GM12878 (cell line): ENCODE measurements at regions not wholly inside any gene's neighbourhood (a gene's known extent, or its start where the extent isn't known, plus 50 kb on each side); places are given as distances from the start of the nearest gene placed in this dataset.

ENCODE experiments used
- CHD4 ChIP-seq: fragments of 200-600 bp; sonication (generic); IDR thresholded peaks from 2 replicates; pipeline ENCODE4 v1.6.1; 2016; ENCODE audit warnings: mild to moderate bottlenecking
- CREM ChIP-seq: IDR thresholded peaks from 2 replicates; pipeline ENCODE4 v1.6.1; 2014; ENCODE audit warnings: antibody characterized with exemption, low read depth
- EZH2 ChIP-seq: IDR thresholded peaks from 2 replicates; pipeline ENCODE4 v1.6.1; 2012; ENCODE audit warnings: low read depth, mild to moderate bottlenecking, control low read depth, inconsistent platforms, low read length, borderline replicate concordance; ENCODE audit not compliant: control insufficient read depth
- HDAC6 ChIP-seq: fragments of 200-600 bp; sonication (generic); IDR thresholded peaks from one replicate; pipeline ENCODE4 v1.8.0; 2017; ENCODE audit warnings: antibody characterized with exemption; ENCODE audit not compliant: unreplicated experiment
- NR2C2 ChIP-seq: IDR thresholded peaks from 2 replicates; pipeline ENCODE4 v1.6.1; 2011; ENCODE audit warnings: borderline replicate concordance, low read depth; ENCODE audit not compliant: control insufficient read depth, insufficient read length
- POLR2A ChIP-seq: IDR thresholded peaks from 2 replicates; pipeline ENCODE4 v1.6.1; 2011; ENCODE audit warnings: low read depth, mild to moderate bottlenecking, low read length
- POLR2AphosphoS2 ChIP-seq: IDR thresholded peaks from 2 replicates; pipeline ENCODE4 v1.6.1; 2011; ENCODE audit warnings: low read depth, mild to moderate bottlenecking, low read length, improper control_type of control experiment, moderate library complexity
- POLR2AphosphoS5 ChIP-seq: IDR thresholded peaks from 2 replicates; pipeline ENCODE4 v1.6.1; 2011; ENCODE audit warnings: mild to moderate bottlenecking, low read length, inconsistent platforms
- POU2F2 ChIP-seq: IDR thresholded peaks from 3 replicates; pipeline ENCODE4 v1.6.1; 2011; ENCODE audit warnings: low read depth, mild to moderate bottlenecking, low read length, borderline replicate concordance
- RUNX3 ChIP-seq: IDR thresholded peaks from 2 replicates; pipeline ENCODE4 v1.6.1; 2012; ENCODE audit warnings: low read length, inconsistent platforms
- SMAD1 ChIP-seq: fragments of 450-650 bp; IDR thresholded peaks from 2 replicates; pipeline ENCODE4 v1.6.1; 2018; ENCODE audit warnings: mild to moderate bottlenecking, low read depth; ENCODE audit not compliant: partially characterized antibody
- YBX1 ChIP-seq: fragments of 450-650 bp; IDR thresholded peaks from 2 replicates; pipeline ENCODE4 v1.6.1; 2016; ENCODE audit warnings: antibody characterized with exemption
- TF ChIP-seq, protein P1 (sequence below), 3 experiments: IDR thresholded peaks in 2 of 3; conservative IDR thresholded peaks in 1 of 3; 2 replicates each; pipeline ENCODE4 v1.5.1; 2011; ENCODE audit warnings: low read depth in 3 of 3, low read length in 3 of 3, mild to moderate bottlenecking in 3 of 3, control low read depth in 2 of 3, moderate library complexity in 2 of 3, inconsistent platforms in 1 of 3, mixed read lengths in 1 of 3; ENCODE audit not compliant: control insufficient read depth in 2 of 3, insufficient read depth in 1 of 3; ENCODE audit errors: extremely low read depth in 1 of 3
- TF ChIP-seq, protein P2 (sequence below): IDR thresholded peaks from 2 replicates; pipeline ENCODE4 v1.6.1; 2011; ENCODE audit warnings: borderline replicate concordance, low read depth, mild to moderate bottlenecking, moderate library complexity, low read length; ENCODE audit not compliant: insufficient read depth, poor library complexity, severe bottlenecking

DNA sequence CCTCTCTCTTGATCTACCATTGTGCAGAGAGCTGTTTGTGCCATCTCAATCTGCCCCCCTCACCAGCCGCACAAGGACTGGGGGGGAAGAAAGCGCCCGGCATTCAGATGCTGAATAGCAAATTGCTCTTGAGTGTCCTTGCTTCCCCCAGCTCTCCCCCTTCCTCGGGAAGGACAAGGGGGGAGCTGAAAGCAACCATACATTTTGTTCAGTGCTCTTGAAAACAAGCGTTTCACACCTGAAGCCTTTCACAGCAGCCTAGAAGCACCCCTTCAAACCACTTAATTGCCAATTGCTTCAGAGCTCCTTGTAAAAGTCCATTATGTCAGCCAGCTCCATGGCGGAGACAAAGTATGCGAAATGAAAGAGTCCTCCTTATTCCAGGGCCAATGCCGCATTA is 540.1 kb downstream of the NR2F2 start:
- TF ChIP-seq YBX1 (no peak), POLR2A (no peak), EZH2 (no peak), NR2C2 (no peak), POLR2AphosphoS5 (no peak), RUNX3 (no peak), SMAD1 (no peak), HDAC6 (no peak), POU2F2 (no peak), POLR2AphosphoS2 (no peak), CREM (no peak), CHD4 (no peak)
- TF ChIP-seq, protein P1, sequence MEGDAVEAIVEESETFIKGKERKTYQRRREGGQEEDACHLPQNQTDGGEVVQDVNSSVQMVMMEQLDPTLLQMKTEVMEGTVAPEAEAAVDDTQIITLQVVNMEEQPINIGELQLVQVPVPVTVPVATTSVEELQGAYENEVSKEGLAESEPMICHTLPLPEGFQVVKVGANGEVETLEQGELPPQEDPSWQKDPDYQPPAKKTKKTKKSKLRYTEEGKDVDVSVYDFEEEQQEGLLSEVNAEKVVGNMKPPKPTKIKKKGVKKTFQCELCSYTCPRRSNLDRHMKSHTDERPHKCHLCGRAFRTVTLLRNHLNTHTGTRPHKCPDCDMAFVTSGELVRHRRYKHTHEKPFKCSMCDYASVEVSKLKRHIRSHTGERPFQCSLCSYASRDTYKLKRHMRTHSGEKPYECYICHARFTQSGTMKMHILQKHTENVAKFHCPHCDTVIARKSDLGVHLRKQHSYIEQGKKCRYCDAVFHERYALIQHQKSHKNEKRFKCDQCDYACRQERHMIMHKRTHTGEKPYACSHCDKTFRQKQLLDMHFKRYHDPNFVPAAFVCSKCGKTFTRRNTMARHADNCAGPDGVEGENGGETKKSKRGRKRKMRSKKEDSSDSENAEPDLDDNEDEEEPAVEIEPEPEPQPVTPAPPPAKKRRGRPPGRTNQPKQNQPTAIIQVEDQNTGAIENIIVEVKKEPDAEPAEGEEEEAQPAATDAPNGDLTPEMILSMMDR (IDR thresholded peaks at IDR 0.05 in 2 of 3, conservative IDR thresholded peaks at IDR 0.05 in 1 of 3; ENCODE audit: control insufficient read depth in 2 of 3, extremely low read depth in 1 of 3, insufficient read depth in 1 of 3, low read depth in 3 of 3, low read length in 3 of 3): no peak
- TF ChIP-seq, protein P2, sequence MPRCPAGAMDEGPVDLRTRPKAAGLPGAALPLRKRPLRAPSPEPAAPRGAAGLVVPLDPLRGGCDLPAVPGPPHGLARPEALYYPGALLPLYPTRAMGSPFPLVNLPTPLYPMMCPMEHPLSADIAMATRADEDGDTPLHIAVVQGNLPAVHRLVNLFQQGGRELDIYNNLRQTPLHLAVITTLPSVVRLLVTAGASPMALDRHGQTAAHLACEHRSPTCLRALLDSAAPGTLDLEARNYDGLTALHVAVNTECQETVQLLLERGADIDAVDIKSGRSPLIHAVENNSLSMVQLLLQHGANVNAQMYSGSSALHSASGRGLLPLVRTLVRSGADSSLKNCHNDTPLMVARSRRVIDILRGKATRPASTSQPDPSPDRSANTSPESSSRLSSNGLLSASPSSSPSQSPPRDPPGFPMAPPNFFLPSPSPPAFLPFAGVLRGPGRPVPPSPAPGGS: no peak
